Stomach smooth muscle (tissue), 2 donors: ENCODE measurements at regions not wholly inside any gene's neighbourhood (a gene's known extent, or its start where the extent isn't known, plus 50 kb on each side); places are given as distances from the start of the nearest gene placed in this dataset.

Experiments used
- H3K27ac ChIP-seq: one replicate; pipeline ENCODE4 v1.7.0; 2013; ENCODE audit warnings: mild to moderate bottlenecking, low read length, inconsistent platforms
- H3K27me3 ChIP-seq, 2 donors: one replicate each; pipeline ENCODE4 v1.7.0; 2013; ENCODE audit warnings: low read length in 2 of 2; ENCODE audit not compliant: insufficient read depth in 2 of 2, control insufficient read depth in 1 of 2
- H3K36me3 ChIP-seq, 2 donors: one replicate each; pipeline ENCODE4 v1.7.0; 2013; ENCODE audit warnings: low read length in 2 of 2; ENCODE audit not compliant: control insufficient read depth in 2 of 2, insufficient read depth in 2 of 2
- H3K4me1 ChIP-seq: one replicate; pipeline ENCODE4 v1.7.0; 2013; ENCODE audit warnings: low read length; ENCODE audit not compliant: control insufficient read depth, insufficient read depth
- H3K4me3 ChIP-seq, 2 donors: one replicate each; pipeline ENCODE4 v1.7.0; 2013; ENCODE audit warnings: low read length in 2 of 2
- H3K9ac ChIP-seq, 2 donors: one replicate each; pipeline ENCODE4 v1.7.0; 2013; ENCODE audit warnings: low read length in 2 of 2, mild to moderate bottlenecking in 1 of 2
- H3K9me3 ChIP-seq, 2 donors: one replicate each; pipeline ENCODE4 v1.7.0; 2013; ENCODE audit warnings: low read length in 2 of 2; ENCODE audit not compliant: control insufficient read depth in 2 of 2
- donor health status: healthy.
- donor health status: Pancreatic carcinoma.

- H3K4me1 ChIP-seq, result no peaks in the 10 kb centered on the region
- no peak overlapping the region for H3K4me3 ChIP-seq
- H3K27ac ChIP-seq, result no peak overlapping the region
- no peaks in the 10 kb centered on the region for H3K36me3 ChIP-seq
- H3K9ac ChIP-seq, result no peak overlapping the region
- H3K9me3 ChIP-seq, result no peaks in the 10 kb centered on the region
- H3K27me3 ChIP-seq, result no peaks in the 10 kb centered on the region
Measured at GRCh38 chr17:71713846-71714245, 407.0 kb upstream of the SOX9 start.

- no peaks in the 10 kb centered on the region for H3K4me1 ChIP-seq
- no peaks in the 10 kb centered on the region for H3K36me3 ChIP-seq
- H3K9me3 ChIP-seq, result no peaks in the 10 kb centered on the region
- H3K9ac ChIP-seq, result no peak overlapping the region
- H3K27me3 ChIP-seq, result no peaks in the 10 kb centered on the region
- no peak overlapping the region for H3K4me3 ChIP-seq
- H3K27ac ChIP-seq, result no peak overlapping the region
Measured at GRCh38 chr17:71724339-71724738, 396.5 kb upstream of the SOX9 start.

GRCh38 chr17:71725811-71726210 is 395.0 kb upstream of the SOX9 start:
- H3K27me3 ChIP-seq, result no peaks in the 10 kb centered on the region
- no peak overlapping the region for H3K27ac ChIP-seq
- no peaks in the 10 kb centered on the region for H3K36me3 ChIP-seq
- no peak overlapping the region for H3K9ac ChIP-seq
- H3K4me1 ChIP-seq, result no peaks in the 10 kb centered on the region
- H3K9me3 ChIP-seq, result no peaks in the 10 kb centered on the region
- no peak overlapping the region for H3K4me3 ChIP-seq

- H3K36me3 ChIP-seq, result no peaks in the 10 kb centered on the region
- H3K27me3 ChIP-seq, result no peaks in the 10 kb centered on the region
- no peak overlapping the region for H3K27ac ChIP-seq
- H3K9ac ChIP-seq, result no peak overlapping the region
- H3K9me3 ChIP-seq, result no peaks in the 10 kb centered on the region
- no peaks in the 10 kb centered on the region for H3K4me1 ChIP-seq
- H3K4me3 ChIP-seq, result no peak overlapping the region
Measured at GRCh38 chr17:71726341-71726740, 394.5 kb upstream of the SOX9 start.

- H3K4me1 ChIP-seq, result no peaks in the 10 kb centered on the region
- no peak overlapping the region for H3K9ac ChIP-seq
- no peaks in the 10 kb centered on the region for H3K27me3 ChIP-seq
- no peak overlapping the region for H3K4me3 ChIP-seq
- no peak overlapping the region for H3K27ac ChIP-seq
- no peaks in the 10 kb centered on the region for H3K9me3 ChIP-seq
- H3K36me3 ChIP-seq, result no peaks in the 10 kb centered on the region
Measured at GRCh38 chr17:71727292-71727691, 393.5 kb upstream of the SOX9 start.

- no peak overlapping the region for H3K9ac ChIP-seq
- no peaks in the 10 kb centered on the region for H3K4me1 ChIP-seq
- no peak overlapping the region for H3K27ac ChIP-seq
- H3K36me3 ChIP-seq, result no peaks in the 10 kb centered on the region
- H3K9me3 ChIP-seq, result no peaks in the 10 kb centered on the region
- H3K4me3 ChIP-seq, result no peak overlapping the region
- H3K27me3 ChIP-seq, result no peaks in the 10 kb centered on the region
Measured at GRCh38 chr17:71727723-71728122, 393.1 kb upstream of the SOX9 start.

GRCh38 chr17:71730871-71731270 is 389.9 kb upstream of the SOX9 start:
- H3K27ac ChIP-seq, result no peak overlapping the region
- H3K27me3 ChIP-seq, result no peaks in the 10 kb centered on the region
- no peaks in the 10 kb centered on the region for H3K9me3 ChIP-seq
- H3K9ac ChIP-seq, result no peak overlapping the region
- no peaks in the 10 kb centered on the region for H3K4me1 ChIP-seq
- H3K4me3 ChIP-seq, result no peak overlapping the region
- H3K36me3 ChIP-seq, result no peaks in the 10 kb centered on the region

- Histone ChIP-seq H3K4me1 (no peaks in the 10 kb centered on the region), H3K27ac (no peak overlapping the region), H3K9me3 (no peaks in the 10 kb centered on the region), H3K27me3 (no peaks in the 10 kb centered on the region), H3K4me3 (no peak overlapping the region), H3K36me3 (no peaks in the 10 kb centered on the region), H3K9ac (no peak overlapping the region)
Measured at GRCh38 chr17:71735893-71736292, 384.9 kb upstream of the SOX9 start.

- H3K9ac ChIP-seq, result no peak overlapping the region
- no peaks in the 10 kb centered on the region for H3K9me3 ChIP-seq
- no peaks in the 10 kb centered on the region for H3K4me1 ChIP-seq
- H3K4me3 ChIP-seq, result no peak overlapping the region
- no peaks in the 10 kb centered on the region for H3K27me3 ChIP-seq
- H3K36me3 ChIP-seq, result no peaks in the 10 kb centered on the region
- H3K27ac ChIP-seq, result no peak overlapping the region
Measured at GRCh38 chr17:71740866-71741265, 380.0 kb upstream of the SOX9 start.

GRCh38 chr17:71741836-71742235 is 379.0 kb upstream of the SOX9 start:
- Histone ChIP-seq H3K9me3 (no peaks in the 10 kb centered on the region), H3K27ac (no peak overlapping the region), H3K36me3 (no peaks in the 10 kb centered on the region), H3K27me3 (no peaks in the 10 kb centered on the region), H3K9ac (no peak overlapping the region), H3K4me1 (no peaks in the 10 kb centered on the region), H3K4me3 (no peak overlapping the region)

GRCh38 chr17:71748872-71749271 is 371.9 kb upstream of the SOX9 start:
- Histone ChIP-seq H3K4me3 (no peak overlapping the region), H3K27me3 (no peaks in the 10 kb centered on the region), H3K4me1 (no peaks in the 10 kb centered on the region), H3K27ac (no peak overlapping the region), H3K9me3 (no peaks in the 10 kb centered on the region), H3K9ac (no peak overlapping the region), H3K36me3 (no peaks in the 10 kb centered on the region)

- Histone ChIP-seq H3K27ac (no peak overlapping the region), H3K4me3 (no peak overlapping the region), H3K4me1 (no peaks in the 10 kb centered on the region), H3K9me3 (no peaks in the 10 kb centered on the region), H3K36me3 (no peaks in the 10 kb centered on the region), H3K27me3 (no peaks in the 10 kb centered on the region), H3K9ac (no peak overlapping the region)
Measured at GRCh38 chr17:71753070-71753469, 367.8 kb upstream of the SOX9 start.
